ENCODE measurements at regions not wholly inside any gene's neighbourhood (a gene's known extent, or its start where the extent isn't known, plus 50 kb on each side); places are given as distances from the start of the nearest gene placed in this dataset.

DNA sequence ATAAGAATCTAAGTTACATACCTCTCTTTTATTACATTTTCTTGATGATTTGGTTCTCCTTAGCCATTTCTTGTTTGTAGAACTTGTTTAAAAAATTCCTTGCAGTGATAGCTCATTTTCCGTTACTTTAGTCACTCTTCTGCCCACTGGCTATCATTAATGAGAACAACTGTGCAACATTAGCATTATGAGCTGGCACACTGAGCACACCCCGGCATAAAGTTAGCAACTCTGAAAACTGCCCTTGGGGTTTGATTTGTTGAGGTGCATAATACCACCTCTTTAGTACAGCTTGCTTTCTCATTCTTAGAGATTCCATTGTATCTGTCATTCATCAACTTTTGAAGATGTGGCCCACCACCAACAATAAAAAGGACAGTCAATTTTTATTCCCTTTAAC is 87.6 kb upstream of the ADCY1 start:
- TF ChIP-seq EZH2phosphoT487 (IDR thresholded peaks at IDR 0.05; ENCODE audit: borderline replicate concordance, low read depth, low read length) (no peak), CTCF (conservative IDR thresholded peaks at IDR 0.05; ENCODE audit: low read length) (no peak)
- Histone ChIP-seq H4K20me1 (ENCODE audit: insufficient read depth, low read length) (no peaks in the 10 kb centered on the region), H2AFZ (ENCODE audit: low read length) (no peak overlapping the region), H3K79me2 (ENCODE audit: insufficient read depth, low read depth, low read length) (no peaks in the 10 kb centered on the region), H3K36me3 (ENCODE audit: insufficient read depth, low read length) (no peaks in the 10 kb centered on the region), H3K9me3 (ENCODE audit: low read length) (no peaks in the 10 kb centered on the region), H3K27ac (ENCODE audit: low read depth, low read length, poor library complexity, severe bottlenecking) (no peak overlapping the region), H3K4me3 (ENCODE audit: low read depth, low read length, poor library complexity, severe bottlenecking) (no peak overlapping the region), H3K9me2 (ENCODE audit: insufficient read depth, low read length) (no peaks in the 10 kb centered on the region), H3K4me1 (ENCODE audit: insufficient read depth, low read length, poor library complexity, severe bottlenecking) (no peaks in the 10 kb centered on the region), H3K4me2 (ENCODE audit: low read length) (no peak overlapping the region)
- BruUV-seq (replicated peaks): no TSS peak
- intact Hi-C loops (cut with micrococcal nuclease; ENCODE audit: unreplicated experiment): no loop called here
- CTCF ChIA-PET (ENCODE audit: unreplicated experiment): no interaction called here
- no peak for DNase-seq (ENCODE audit: low spot score)
- POLR2A ChIA-PET: interaction anchor here (0.6 kb wide), 1 partner anchor 59 kb away, joined by 4 read pairs; no protein-coding TSS in a partner anchor

GRCh38 chr7:45494885-45495284 is 79.3 kb upstream of the ADCY1 start:
- no peak overlapping the region for H3K27ac ChIP-seq (ENCODE audit: low read depth, low read length, poor library complexity, severe bottlenecking)
- BruUV-seq (replicated peaks): no TSS peak
- H3K4me1 ChIP-seq (ENCODE audit: insufficient read depth, low read length, poor library complexity, severe bottlenecking): no peaks in the 10 kb centered on the region
- no peak overlapping the region for H3K4me3 ChIP-seq (ENCODE audit: low read depth, low read length, poor library complexity, severe bottlenecking)
- H4K20me1 ChIP-seq (ENCODE audit: insufficient read depth, low read length): no peaks in the 10 kb centered on the region
- POLR2A ChIA-PET: no interaction called here
- no peaks in the 10 kb centered on the region for H3K9me3 ChIP-seq (ENCODE audit: low read length)
- CTCF ChIA-PET (ENCODE audit: unreplicated experiment): no interaction called here
- DNase-seq (ENCODE audit: low spot score): no peak
- TF ChIP-seq EZH2phosphoT487 (IDR thresholded peaks at IDR 0.05; ENCODE audit: borderline replicate concordance, low read depth, low read length) (no peak), CTCF (conservative IDR thresholded peaks at IDR 0.05; ENCODE audit: low read length) (no peak)
- H3K36me3 ChIP-seq (ENCODE audit: insufficient read depth, low read length): no peaks in the 10 kb centered on the region
- H2AFZ ChIP-seq (ENCODE audit: low read length): no peak overlapping the region
- no peaks in the 10 kb centered on the region for H3K79me2 ChIP-seq (ENCODE audit: insufficient read depth, low read depth, low read length)
- H3K9me2 ChIP-seq (ENCODE audit: insufficient read depth, low read length): no peaks in the 10 kb centered on the region
- no peak overlapping the region for H3K4me2 ChIP-seq (ENCODE audit: low read length)
- intact Hi-C loops (cut with micrococcal nuclease; ENCODE audit: unreplicated experiment): no loop called here

DNA sequence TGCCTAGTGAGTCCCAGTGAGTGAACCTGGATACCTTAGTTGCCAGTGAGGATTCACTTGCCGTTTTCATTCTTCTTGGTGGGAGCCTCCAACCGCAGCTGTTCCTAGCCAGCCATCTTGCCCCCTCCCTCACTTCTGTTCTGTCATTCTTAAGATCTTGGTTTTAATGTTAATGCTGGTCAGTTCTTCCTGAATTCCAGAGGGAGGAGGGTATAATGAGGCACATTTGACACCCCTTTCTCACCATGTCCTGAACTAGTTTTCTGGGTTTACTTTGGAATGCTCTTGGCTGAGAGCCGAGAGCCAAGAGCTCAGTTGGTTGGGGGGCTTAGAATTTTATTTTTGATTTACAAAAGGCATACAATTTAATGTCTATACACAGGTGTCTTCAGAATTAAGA is 78.5 kb upstream of the ADCY1 start:
- no peak for DNase-seq (ENCODE audit: low spot score)
- Histone ChIP-seq H3K4me1 (ENCODE audit: insufficient read depth, low read length, poor library complexity, severe bottlenecking) (no peaks in the 10 kb centered on the region), H3K4me2 (ENCODE audit: low read length) (no peak overlapping the region), H3K4me3 (ENCODE audit: low read depth, low read length, poor library complexity, severe bottlenecking) (no peak overlapping the region), H2AFZ (ENCODE audit: low read length) (no peak overlapping the region), H3K27ac (ENCODE audit: low read depth, low read length, poor library complexity, severe bottlenecking) (no peak overlapping the region), H3K79me2 (ENCODE audit: insufficient read depth, low read depth, low read length) (no peaks in the 10 kb centered on the region), H4K20me1 (ENCODE audit: insufficient read depth, low read length) (no peaks in the 10 kb centered on the region), H3K36me3 (ENCODE audit: insufficient read depth, low read length) (no peaks in the 10 kb centered on the region), H3K9me2 (ENCODE audit: insufficient read depth, low read length) (no peaks in the 10 kb centered on the region), H3K9me3 (ENCODE audit: low read length) (no peaks in the 10 kb centered on the region)
- intact Hi-C loops (cut with micrococcal nuclease; ENCODE audit: unreplicated experiment): no loop called here
- ChIA-PET CTCF (ENCODE audit: unreplicated experiment) (no interaction called here), POLR2A (no interaction called here)
- BruUV-seq (replicated peaks): no TSS peak
- no peak for TF ChIP-seq EZH2phosphoT487 (IDR thresholded peaks at IDR 0.05; ENCODE audit: borderline replicate concordance, low read depth, low read length)
- TF ChIP-seq CTCF (conservative IDR thresholded peaks at IDR 0.05; ENCODE audit: low read length): no peak
